ENCODE measurements at regions not wholly inside any gene's neighbourhood (a gene's known extent, or its start where the extent isn't known, plus 50 kb on each side); places are given as distances from the start of the nearest gene placed in this dataset.
"Not testable (repeated sequence)": the region's sequence is repeated elsewhere in the genome, so short reads cannot be mapped to it uniquely, and the experiment has no call there.

DNA sequence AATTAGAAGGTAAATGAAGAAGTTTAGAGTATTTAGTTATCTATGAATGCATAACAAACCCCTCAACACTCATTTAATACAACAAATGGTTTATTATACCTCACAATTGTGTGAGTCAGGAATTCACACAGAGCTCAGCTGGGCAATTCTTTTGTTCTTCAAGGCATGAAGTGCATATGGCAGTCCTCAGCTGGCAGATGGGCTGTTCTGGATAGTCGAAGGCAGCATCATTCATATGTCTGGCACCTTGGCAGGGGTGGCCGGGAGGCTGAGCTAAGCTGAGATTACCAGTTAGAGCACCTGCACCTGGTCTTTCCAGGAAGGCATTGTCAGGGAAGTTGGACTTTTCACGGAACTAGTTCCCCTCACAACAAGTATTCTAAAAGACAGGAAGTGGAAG, 286.2 kb upstream of the DUSP10 start:
- no peak for DNase-seq

DNA sequence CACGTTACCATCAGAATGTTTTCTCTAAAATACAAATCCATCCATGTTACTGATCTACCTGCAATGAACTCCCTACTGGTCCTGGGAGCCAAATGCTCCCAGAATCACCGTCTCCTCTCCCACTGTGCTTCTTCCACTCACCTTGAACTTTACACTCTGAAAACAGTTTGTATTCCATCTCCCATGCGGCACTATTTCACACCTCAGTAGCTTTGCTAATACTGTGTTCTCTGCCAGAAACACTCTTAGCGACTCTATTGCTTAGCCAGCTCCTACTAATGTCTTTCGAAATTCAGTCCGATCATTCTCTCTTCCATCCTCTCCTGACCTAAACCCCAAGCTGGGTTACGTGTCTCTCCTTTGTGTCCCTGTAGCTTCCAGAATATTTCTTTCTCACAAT, 284.4 kb upstream of the DUSP10 start:
- no peak for DNase-seq

GRCh38 chr1:222023025-222023424, 281.1 kb upstream of the DUSP10 start:
- DNase-seq: no peak

DNA sequence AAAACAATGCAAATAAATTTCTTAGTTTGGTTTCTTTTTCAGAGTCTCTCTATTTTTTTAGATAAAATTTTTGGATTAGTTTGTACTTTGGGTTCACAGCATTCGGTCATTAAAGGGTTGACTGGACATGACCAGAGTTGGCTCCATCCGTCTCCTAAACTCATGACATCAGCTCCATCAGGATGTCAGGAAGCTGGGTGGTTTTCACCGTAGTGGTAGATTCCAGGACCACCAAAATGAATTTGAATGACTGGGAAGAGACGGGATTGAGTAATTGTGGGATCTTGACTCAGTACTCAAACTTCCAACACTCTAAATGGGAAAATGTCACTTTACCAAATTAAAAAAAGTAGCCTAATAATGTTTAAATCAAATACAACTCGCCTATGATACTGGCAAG, 279.2 kb upstream of the DUSP10 start:
- no peak for DNase-seq

- no peak for DNase-seq
Measured at GRCh38 chr1:222020553-222020952, 278.7 kb upstream of the DUSP10 start.

DNA sequence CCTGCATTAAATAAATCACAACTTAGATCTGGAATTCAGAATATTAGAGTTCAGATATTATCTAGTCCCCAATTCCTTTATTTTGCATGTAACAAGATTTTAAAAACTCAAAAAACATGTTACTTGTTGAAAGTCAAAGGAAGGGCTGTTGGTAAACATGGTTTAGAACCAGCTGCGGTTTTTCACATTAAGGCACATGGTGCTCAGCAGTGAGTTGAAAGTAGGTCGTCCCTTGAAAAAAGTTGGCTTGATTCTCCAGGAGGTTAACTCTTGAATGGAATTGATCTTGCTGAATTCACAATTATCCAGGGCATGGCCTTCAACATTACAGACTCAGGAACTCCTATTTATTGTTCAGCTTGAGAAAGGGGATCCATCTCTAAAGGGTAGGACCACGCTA, 277.1 kb upstream of the DUSP10 start:
- DNase-seq: no peak

GRCh38 chr1:222018041-222018440, 276.2 kb upstream of the DUSP10 start:
- DNase-seq: no peak

- DNase-seq: no peak
Measured at GRCh38 chr1:222015686-222016085, 273.8 kb upstream of the DUSP10 start.

- DNase-seq: no peak
Measured at GRCh38 chr1:222014001-222014400, 272.1 kb upstream of the DUSP10 start.

GRCh38 chr1:222012816-222013215, 270.9 kb upstream of the DUSP10 start:
- no peak for DNase-seq

DNA sequence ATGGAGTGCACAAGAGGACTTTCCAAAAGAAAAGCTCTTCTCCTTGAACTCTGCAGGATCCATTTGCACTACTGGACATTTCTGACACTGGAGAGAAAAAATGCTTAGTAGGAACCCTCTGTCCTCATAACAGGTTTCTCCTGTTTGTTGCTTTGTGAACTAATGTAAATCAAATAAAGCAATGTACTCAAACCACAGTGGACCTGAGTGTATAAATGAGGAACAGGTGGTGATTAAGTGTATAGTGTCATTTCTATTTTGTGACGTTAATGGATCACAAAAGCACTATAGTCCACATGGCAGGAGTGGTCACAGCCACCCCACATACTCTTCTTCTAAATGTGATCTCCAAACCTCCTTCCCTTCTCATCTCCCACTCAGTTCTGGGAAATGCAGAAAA, 268.4 kb upstream of the DUSP10 start:
- DNase-seq: no peak

GRCh38 chr1:222009105-222009730, 267.3 kb upstream of the DUSP10 start:
- peak; percentile 5 for DNase-seq

DNA sequence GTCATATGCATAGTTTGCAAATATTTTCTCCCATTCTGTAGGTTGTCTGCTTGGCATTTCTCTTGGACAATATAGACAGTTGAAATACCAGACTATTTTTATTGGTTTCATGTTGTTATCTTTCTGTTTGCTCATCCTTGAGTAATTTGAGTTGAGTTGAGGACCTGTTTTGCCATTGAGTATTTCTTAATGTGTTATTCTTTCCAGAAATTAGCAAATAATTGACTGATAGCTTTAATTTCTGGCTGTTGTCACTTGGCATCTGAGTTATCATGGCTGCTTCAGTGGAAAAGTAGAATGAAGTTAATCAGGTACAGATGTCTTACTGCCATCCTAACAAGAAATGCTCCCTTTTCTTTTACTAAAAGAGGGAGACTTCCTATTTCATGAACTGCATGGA, 264.8 kb upstream of the DUSP10 start:
- DNase-seq: no peak

GRCh38 chr1:222004784-222005183, 262.9 kb upstream of the DUSP10 start:
- DNase-seq: no peak

DNA sequence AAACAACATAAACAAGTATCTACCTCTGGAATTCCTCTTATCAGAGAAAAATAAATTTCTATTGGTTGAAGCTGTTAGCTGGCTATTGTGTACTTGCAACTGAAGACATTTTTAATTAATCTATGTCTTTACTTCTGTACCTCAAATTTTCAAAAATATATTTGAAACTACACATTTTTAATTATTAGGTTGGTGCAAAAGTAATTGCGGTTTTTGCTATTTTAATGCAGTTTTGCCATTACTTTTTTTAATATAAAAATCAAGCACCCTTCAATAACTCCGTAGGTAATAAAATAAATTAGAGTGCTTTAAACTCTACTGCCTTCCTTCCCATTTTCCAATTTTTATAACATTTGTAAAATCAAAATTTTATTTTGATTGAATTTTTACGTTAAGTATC, 262.1 kb upstream of the DUSP10 start:
- DNase-seq: no peak

GRCh38 chr1:222002503-222002902, 260.6 kb upstream of the DUSP10 start:
- DNase-seq: no peak

DNA sequence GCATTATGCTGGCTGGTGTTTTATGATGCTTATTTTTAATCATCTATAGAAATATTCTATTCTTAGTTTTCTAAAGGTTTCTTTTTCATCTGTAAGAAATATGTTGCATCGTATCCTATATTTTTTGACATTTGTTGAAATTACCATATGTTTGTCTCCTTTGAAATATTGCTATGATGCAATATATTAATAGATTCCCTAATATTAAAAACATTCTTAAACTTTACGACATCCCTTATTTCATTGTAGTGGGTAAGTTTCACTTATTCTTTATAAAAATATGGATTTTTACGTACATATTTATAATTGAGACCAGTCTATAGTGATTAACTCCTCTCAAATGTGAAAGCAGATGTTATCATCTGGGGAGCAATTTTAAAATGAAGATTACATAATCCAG, 258.2 kb upstream of the DUSP10 start:
- DNase-seq: no peak

- no peak for DNase-seq
Measured at GRCh38 chr1:221998781-221999180, 256.9 kb upstream of the DUSP10 start.

DNA sequence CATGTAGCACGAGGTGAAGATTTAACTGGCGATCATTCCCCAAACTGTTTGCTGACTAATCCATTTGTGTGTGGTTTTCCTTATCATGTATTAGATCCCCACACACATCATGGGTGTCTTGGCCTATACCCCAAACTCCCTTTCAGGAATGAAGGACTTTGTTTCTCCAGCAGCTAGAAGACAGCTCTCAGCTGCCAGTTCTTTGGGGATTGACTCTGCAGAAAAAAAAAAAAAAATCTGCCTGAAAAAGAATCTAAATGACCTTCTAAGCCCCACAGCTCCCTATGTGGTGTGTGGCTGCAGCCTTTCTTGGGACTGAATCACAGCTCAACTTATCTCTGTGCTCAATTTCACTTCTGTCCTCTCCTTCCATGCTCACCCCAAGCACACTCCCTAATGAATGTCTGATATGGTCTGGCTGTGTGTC, 256.3 kb upstream of the DUSP10 start:
- no peak for DNase-seq

- not testable (repeated sequence) for DNase-seq
Measured at GRCh38 chr1:221997012-221997411, 255.1 kb upstream of the DUSP10 start.

GRCh38 chr1:221994939-221995338, 253.1 kb upstream of the DUSP10 start:
- no peak for DNase-seq

GRCh38 chr1:221994274-221994698, 252.4 kb upstream of the DUSP10 start:
- DNase-seq: no peak

GRCh38 chr1:221993444-221993948, 251.6 kb upstream of the DUSP10 start:
- no peak for DNase-seq

DNA sequence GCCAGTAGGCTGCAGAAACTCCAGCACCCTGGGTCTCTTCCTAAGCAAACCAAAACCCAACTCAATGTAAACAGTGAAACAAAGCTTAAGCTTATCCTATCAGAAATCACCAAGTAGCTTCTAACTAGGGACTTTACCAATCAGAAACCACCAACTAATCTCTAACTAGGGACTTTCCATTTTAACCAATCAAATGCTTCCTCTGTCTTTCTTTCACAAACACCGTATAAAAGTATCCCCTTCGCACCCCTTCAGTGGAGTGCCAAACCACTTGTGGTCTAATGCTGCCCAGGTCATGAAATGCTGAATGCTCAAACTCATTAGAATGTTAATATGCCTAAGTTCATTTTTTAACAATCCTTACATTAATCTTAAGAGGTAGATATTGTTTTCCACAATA, 250.5 kb upstream of the DUSP10 start:
- DNase-seq: no peak

DNA sequence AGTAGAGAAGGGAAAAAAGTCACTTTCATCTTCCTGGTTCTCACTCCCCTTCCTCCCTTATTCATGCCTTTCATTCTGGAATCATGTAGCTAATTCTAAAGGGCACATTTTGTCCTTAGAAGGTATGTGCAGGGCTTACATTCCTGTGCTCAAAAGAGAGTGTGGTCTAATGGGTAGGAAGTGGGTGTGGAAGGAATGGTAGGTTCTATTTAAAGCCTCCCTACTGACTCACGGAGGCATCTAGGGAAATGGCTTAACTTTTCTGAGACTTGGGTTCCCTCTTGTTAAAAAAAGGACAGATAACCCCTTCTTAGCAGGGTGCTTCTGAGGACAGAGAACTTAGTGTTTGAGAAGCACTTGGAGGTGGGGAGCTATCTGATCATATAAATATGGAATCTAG, 249.3 kb upstream of the DUSP10 start:
- no peak for DNase-seq
